Smooth muscle cell (in vitro differentiated cells): ENCODE measurements at regions not wholly inside any gene's neighbourhood (a gene's known extent, or its start where the extent isn't known, plus 50 kb on each side); places are given as distances from the start of the nearest gene placed in this dataset.

Source experiments
- DNase-seq: peaks from one replicate; lab custom pipeline; 2025; ENCODE audit not compliant: unreplicated experiment; lab: John Stamatoyannopoulos, UW
- H2AFZ ChIP-seq: fragments of 200-600 bp; sonication (generic); 2 replicates; pipeline ENCODE4 v1.6.0; 2016; ENCODE audit warnings: antibody characterized with exemption, low read depth, mild to moderate bottlenecking
- H3F3A ChIP-seq: fragments of 200-600 bp; sonication (generic); 2 replicates; pipeline ENCODE4 v1.6.0; 2017; ENCODE audit warnings: antibody characterized with exemption, low read depth
- H3K27ac ChIP-seq: fragments of 200-600 bp; sonication (generic); 2 replicates; pipeline ENCODE4 v1.5.1; 2016; ENCODE audit warnings: low read depth, mild to moderate bottlenecking
- H3K27me3 ChIP-seq: fragments of 200-600 bp; sonication (generic); 2 replicates; pipeline ENCODE4 v1.6.1; 2016; ENCODE audit warnings: low read depth, mild to moderate bottlenecking
- H3K36me3 ChIP-seq: fragments of 200-600 bp; sonication (generic); 2 replicates; pipeline ENCODE4 v1.5.1; 2016; ENCODE audit warnings: low read depth
- H3K4me1 ChIP-seq: fragments of 200-600 bp; sonication (generic); 2 replicates; pipeline ENCODE4 v1.5.1; 2016; ENCODE audit warnings: low read depth
- H3K4me2 ChIP-seq: fragments of 200-600 bp; sonication (generic); 2 replicates; pipeline ENCODE4 v1.6.0; 2016; ENCODE audit warnings: mild to moderate bottlenecking
- H3K4me3 ChIP-seq: fragments of 200-600 bp; sonication (generic); 2 replicates; pipeline ENCODE4 v1.5.1; 2016; ENCODE audit warnings: mild to moderate bottlenecking
- H3K79me2 ChIP-seq: fragments of 200-600 bp; sonication (generic); 2 replicates; pipeline ENCODE4 v1.6.0; 2016; ENCODE audit warnings: low read depth, mild to moderate bottlenecking
- H3K9ac ChIP-seq: fragments of 200-600 bp; sonication (generic); 2 replicates; pipeline ENCODE4 v1.6.0; 2016; ENCODE audit warnings: low read depth
- H3K9me3 ChIP-seq: fragments of 200-600 bp; sonication (generic); replicated peaks from 2 replicates; pipeline ENCODE4 v1.5.1; 2016; ENCODE audit warnings: low read depth
- H4K20me1 ChIP-seq: fragments of 200-600 bp; sonication (generic); 2 replicates; pipeline ENCODE4 v1.6.0; 2016; ENCODE audit warnings: low read depth
- WGBS: methylation state at CpG from one replicate; pipeline ENCODE4 v1.1.7; 2016; ENCODE audit warnings: low lambda C conversion rate; 5-methylcytosine and 5-hydroxymethylcytosine counted together
- TF ChIP-seq, protein P1 (sequence below): fragments of 200-600 bp; sonication (generic); IDR thresholded peaks from 2 replicates; pipeline ENCODE4 v1.5.1; 2017; ENCODE audit warnings: borderline replicate concordance, mild to moderate bottlenecking, antibody characterized with exemption; ENCODE audit not compliant: insufficient read depth, poor library complexity, severe bottlenecking

GRCh38 chr2:176758426-176758825 is 454.2 kb upstream of the HNRNPA3 start:
- no peaks in the 10 kb centered on the region for H4K20me1 ChIP-seq
- H3F3A ChIP-seq, result no peaks in the 10 kb centered on the region
- H3K36me3 ChIP-seq, result no peaks in the 10 kb centered on the region
- H2AFZ ChIP-seq, result no peak overlapping the region
- no peaks in the 10 kb centered on the region for H3K9me3 ChIP-seq
- H3K79me2 ChIP-seq, result no peaks in the 10 kb centered on the region
- H3K9ac ChIP-seq, result no peak overlapping the region
- no peak overlapping the region for H3K4me3 ChIP-seq
- H3K27me3 ChIP-seq, result peaks cover 36% of the 10 kb centered on the region
- H3K4me1 ChIP-seq, result peaks cover 5% of the 10 kb centered on the region
- H3K4me2 ChIP-seq, result no peak overlapping the region
- 82% methylated on average over 3 of the region's 3 CpGs for WGBS
- TF ChIP-seq, protein P1, sequence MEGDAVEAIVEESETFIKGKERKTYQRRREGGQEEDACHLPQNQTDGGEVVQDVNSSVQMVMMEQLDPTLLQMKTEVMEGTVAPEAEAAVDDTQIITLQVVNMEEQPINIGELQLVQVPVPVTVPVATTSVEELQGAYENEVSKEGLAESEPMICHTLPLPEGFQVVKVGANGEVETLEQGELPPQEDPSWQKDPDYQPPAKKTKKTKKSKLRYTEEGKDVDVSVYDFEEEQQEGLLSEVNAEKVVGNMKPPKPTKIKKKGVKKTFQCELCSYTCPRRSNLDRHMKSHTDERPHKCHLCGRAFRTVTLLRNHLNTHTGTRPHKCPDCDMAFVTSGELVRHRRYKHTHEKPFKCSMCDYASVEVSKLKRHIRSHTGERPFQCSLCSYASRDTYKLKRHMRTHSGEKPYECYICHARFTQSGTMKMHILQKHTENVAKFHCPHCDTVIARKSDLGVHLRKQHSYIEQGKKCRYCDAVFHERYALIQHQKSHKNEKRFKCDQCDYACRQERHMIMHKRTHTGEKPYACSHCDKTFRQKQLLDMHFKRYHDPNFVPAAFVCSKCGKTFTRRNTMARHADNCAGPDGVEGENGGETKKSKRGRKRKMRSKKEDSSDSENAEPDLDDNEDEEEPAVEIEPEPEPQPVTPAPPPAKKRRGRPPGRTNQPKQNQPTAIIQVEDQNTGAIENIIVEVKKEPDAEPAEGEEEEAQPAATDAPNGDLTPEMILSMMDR, result no peak
- DNase-seq, result no peak
- no peak overlapping the region for H3K27ac ChIP-seq

DNA sequence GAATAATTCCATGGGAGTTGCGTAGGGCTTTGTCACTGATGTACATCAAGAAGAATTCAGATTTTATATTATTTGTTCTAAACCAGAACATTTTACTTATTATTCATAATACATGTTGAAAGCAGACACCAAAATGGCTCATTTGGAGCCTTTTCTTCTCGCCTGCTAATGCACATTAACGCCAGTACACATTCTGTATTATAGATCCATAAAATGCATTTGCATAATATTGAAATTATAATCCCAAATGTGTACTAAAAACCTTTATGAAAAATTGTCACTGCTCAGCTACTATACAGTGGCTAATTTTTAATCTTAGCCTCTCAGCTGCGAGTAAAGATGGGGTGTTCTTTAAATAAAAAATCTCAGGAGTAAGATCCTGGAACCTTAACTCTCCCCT is 452.2 kb upstream of the HNRNPA3 start:
- H4K20me1 ChIP-seq, result no peaks in the 10 kb centered on the region
- no peaks in the 10 kb centered on the region for H3K79me2 ChIP-seq
- no peak for DNase-seq
- H3K27me3 ChIP-seq, result peaks cover 47% of the 10 kb centered on the region
- no peak overlapping the region for H3K9ac ChIP-seq
- no peaks in the 10 kb centered on the region for H3K36me3 ChIP-seq
- peaks cover 5% of the 10 kb centered on the region for H3K4me1 ChIP-seq
- TF ChIP-seq, protein P1, result no peak
- H3K4me3 ChIP-seq, result no peak overlapping the region
- no peaks in the 10 kb centered on the region for H3F3A ChIP-seq
- no peak overlapping the region for H3K4me2 ChIP-seq
- no peak overlapping the region for H3K27ac ChIP-seq
- no peaks in the 10 kb centered on the region for H3K9me3 ChIP-seq
- no peak overlapping the region for H2AFZ ChIP-seq
- WGBS, result 96% methylated on average over 4 of the region's 4 CpGs

DNA sequence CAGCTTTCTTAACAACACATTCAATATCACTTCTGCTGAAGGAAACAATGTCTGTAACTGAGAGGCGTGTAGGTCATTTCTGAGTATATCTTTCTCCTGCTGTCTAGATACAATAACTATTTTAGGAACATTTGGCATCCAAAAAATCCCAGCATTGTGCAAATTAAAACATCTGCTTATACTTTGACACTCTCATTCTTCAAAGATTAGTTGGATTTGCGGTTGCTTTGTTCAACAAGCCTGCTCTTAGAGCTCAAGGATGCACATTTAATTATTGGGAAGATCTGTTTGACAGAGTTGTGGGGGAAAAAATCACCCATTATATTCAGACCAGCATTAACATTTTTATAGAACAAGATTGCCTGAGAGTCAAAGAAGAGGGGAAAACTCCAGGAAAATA is 449.5 kb upstream of the HNRNPA3 start:
- H3K4me1 ChIP-seq, result peaks cover 5% of the 10 kb centered on the region
- TF ChIP-seq, protein P1, result no peak
- no peak overlapping the region for H3K4me3 ChIP-seq
- no peak overlapping the region for H3K27ac ChIP-seq
- no peak overlapping the region for H2AFZ ChIP-seq
- peaks cover 47% of the 10 kb centered on the region for H3K27me3 ChIP-seq
- no peak overlapping the region for H3K4me2 ChIP-seq
- no peaks in the 10 kb centered on the region for H3K9me3 ChIP-seq
- DNase-seq, result no peak
- 89% methylated on average over 2 of the region's 2 CpGs for WGBS
- no peaks in the 10 kb centered on the region for H4K20me1 ChIP-seq
- H3F3A ChIP-seq, result no peaks in the 10 kb centered on the region
- H3K36me3 ChIP-seq, result no peaks in the 10 kb centered on the region
- H3K9ac ChIP-seq, result no peak overlapping the region
- no peaks in the 10 kb centered on the region for H3K79me2 ChIP-seq

DNA sequence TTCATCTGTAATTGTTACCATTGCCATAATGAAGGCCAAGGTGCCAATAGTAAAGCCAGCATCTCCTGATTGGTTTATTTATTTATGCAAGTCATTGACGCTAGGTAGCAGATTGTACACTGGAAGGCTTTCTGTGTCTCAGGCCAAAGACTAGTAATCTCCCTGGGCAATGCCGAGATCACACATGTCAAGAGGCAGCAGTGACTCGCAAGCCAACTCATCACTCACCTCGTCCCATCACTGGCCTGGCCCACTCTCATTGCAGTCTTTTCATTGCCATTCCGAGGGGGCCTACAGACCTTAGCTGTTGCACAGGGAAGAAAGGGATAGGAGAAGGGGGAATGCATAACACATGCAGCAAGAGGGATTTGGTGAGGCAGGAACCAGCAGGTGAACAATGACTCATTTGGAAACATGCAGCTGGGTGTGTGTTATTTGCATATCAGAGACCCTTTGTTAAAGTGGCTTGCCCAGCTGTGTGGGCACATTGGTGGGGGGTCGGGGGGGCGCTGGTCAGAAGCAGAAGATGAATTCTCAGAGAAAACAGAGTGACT is 448.7 kb upstream of the HNRNPA3 start:
- no peaks in the 10 kb centered on the region for H3F3A ChIP-seq
- H4K20me1 ChIP-seq, result no peaks in the 10 kb centered on the region
- no peak for DNase-seq
- WGBS, result 22% methylated on average over 7 of the region's 7 CpGs
- H3K27ac ChIP-seq, result no peak overlapping the region
- no peaks in the 10 kb centered on the region for H3K9me3 ChIP-seq
- H2AFZ ChIP-seq, result no peak overlapping the region
- H3K79me2 ChIP-seq, result no peaks in the 10 kb centered on the region
- H3K4me2 ChIP-seq, result no peak overlapping the region
- TF ChIP-seq, protein P1, result no peak
- peaks cover 5% of the 10 kb centered on the region for H3K4me1 ChIP-seq
- no peak overlapping the region for H3K4me3 ChIP-seq
- H3K9ac ChIP-seq, result no peak overlapping the region
- no peaks in the 10 kb centered on the region for H3K36me3 ChIP-seq
- peaks cover 41% of the 10 kb centered on the region for H3K27me3 ChIP-seq
